A673 (cell line): ENCODE measurements at regions not wholly inside any gene's neighbourhood (a gene's known extent, or its start where the extent isn't known, plus 50 kb on each side); places are given as distances from the start of the nearest gene placed in this dataset.

Experiments used
- BruUV-seq: library from RNA; stranded (reverse); fragments of 400-500 nt; replicated peaks from 2 replicates; lab custom pipeline; 2021; lab: Mats Ljungman, UMichigan
- CTCF ChIA-PET: fragments of 300-600 bp; sonication (Branson Sonifier 250); formaldehyde crosslinking; loops from one replicate; lab custom pipeline; 2022; ENCODE audit warnings: antibody characterized with exemption; lab: Charles Lee
- POLR2A ChIA-PET: fragments of 300-600 bp; sonication (Branson Sonifier 250); formaldehyde crosslinking; loops from one replicate; lab custom pipeline; 2022; ENCODE audit warnings: antibody characterized with exemption; ENCODE audit not compliant: low non-redundant PET; lab: Charles Lee
- DNase-seq: peaks from one replicate; pipeline ENCODE4 v3.0.0-alpha.2; 2015; ENCODE audit warnings: low spot score
- H3K27ac ChIP-seq: fragments of 200-600 bp; sonication (generic); 2 replicates; pipeline ENCODE4 v1.5.1; 2016; ENCODE audit warnings: mixed run types, low read depth, mild to moderate bottlenecking, mixed read lengths, antibody characterized with exemption, low read length; ENCODE audit not compliant: poor library complexity, severe bottlenecking
- H3K27me3 ChIP-seq: fragments of 200-600 bp; sonication (generic); replicated peaks from 2 replicates; pipeline ENCODE4 v1.6.1; 2017; ENCODE audit warnings: mixed run types, low read depth, mild to moderate bottlenecking, mixed read lengths, antibody characterized with exemption, low read length; ENCODE audit not compliant: insufficient read depth, poor library complexity
- H3K36me3 ChIP-seq: fragments of 200-600 bp; sonication (generic); 2 replicates; pipeline ENCODE4 v1.6.1; 2016; ENCODE audit warnings: mixed run types, mild to moderate bottlenecking, mixed read lengths, antibody characterized with exemption, low read length; ENCODE audit not compliant: insufficient read depth, poor library complexity, severe bottlenecking
- H3K4me1 ChIP-seq: fragments of 200-600 bp; sonication (generic); 2 replicates; pipeline ENCODE4 v1.6.1; 2017; ENCODE audit warnings: mixed run types, mild to moderate bottlenecking, mixed read lengths, antibody characterized with exemption, low read length; ENCODE audit not compliant: insufficient read depth, poor library complexity, severe bottlenecking
- H3K4me3 ChIP-seq: fragments of 200-600 bp; sonication (generic); 2 replicates; pipeline ENCODE4 v1.5.1; 2016; ENCODE audit warnings: low read depth, mixed run types, mild to moderate bottlenecking, mixed read lengths, low read length; ENCODE audit not compliant: poor library complexity, severe bottlenecking
- H3K9me3 ChIP-seq: fragments of 200-600 bp; sonication (generic); 2 replicates; pipeline ENCODE4 v1.6.1; 2016; ENCODE audit warnings: mixed run types, low read depth, mild to moderate bottlenecking, mixed read lengths, antibody characterized with exemption, low read length; ENCODE audit not compliant: poor library complexity, severe bottlenecking
- EZH2 ChIP-seq: fragments of 200-600 bp; sonication (generic); IDR thresholded peaks from 2 replicates; pipeline ENCODE4 v1.6.1; 2017; ENCODE audit warnings: borderline replicate concordance, low read depth, mild to moderate bottlenecking, mixed read lengths, antibody characterized with exemption, low read length; ENCODE audit not compliant: poor library complexity, severe bottlenecking
- intact Hi-C: fragments of 100-400 bp; cut with micrococcal nuclease; formaldehyde crosslinking; loops from one replicate; pipeline ENCODE4 v1.10.0; 2022; ENCODE audit not compliant: unreplicated experiment
- TF ChIP-seq, protein P1 (sequence below): fragments of 300-800, 200-600 bp; sonication (generic); conservative IDR thresholded peaks from 2 replicates; pipeline ENCODE4 v1.5.1; 2017; ENCODE audit warnings: low read depth, mild to moderate bottlenecking, antibody characterized with exemption, low read length, moderate library complexity, mixed read lengths

DNA sequence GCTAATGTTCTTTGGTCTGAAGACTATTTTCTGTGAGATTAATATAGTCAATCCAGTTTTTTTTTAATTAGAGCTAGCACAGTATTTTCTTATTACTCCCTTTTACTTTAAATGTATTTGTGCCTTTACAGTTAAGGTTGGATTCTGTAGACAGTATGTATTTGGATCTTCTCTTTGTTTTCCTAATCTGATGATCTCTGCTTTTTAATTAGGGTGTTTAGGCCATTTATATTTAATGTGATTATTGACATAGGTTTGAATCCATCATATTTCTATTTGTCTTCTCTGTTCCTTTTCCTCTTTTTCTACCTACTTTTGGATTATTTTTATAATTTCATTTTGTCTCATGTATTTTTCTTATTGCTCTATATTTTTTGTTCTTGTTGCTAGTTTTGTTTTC is 437.7 kb downstream of the CPS1 start:
- H3K4me1 ChIP-seq = no peaks in the 10 kb centered on the region
- no peak overlapping the region for H3K4me3 ChIP-seq
- H3K9me3 ChIP-seq = peaks cover 4% of the 10 kb centered on the region
- no TSS peak for BruUV-seq
- intact Hi-C loops = no loop called here
- CTCF ChIA-PET = no interaction called here
- H3K27ac ChIP-seq = no peak overlapping the region
- POLR2A ChIA-PET = no interaction called here
- H3K27me3 ChIP-seq = no peaks in the 10 kb centered on the region
- DNase-seq = no peak
- no peaks in the 10 kb centered on the region for H3K36me3 ChIP-seq
- TF ChIP-seq EZH2 = no peak
- TF ChIP-seq, protein P1, sequence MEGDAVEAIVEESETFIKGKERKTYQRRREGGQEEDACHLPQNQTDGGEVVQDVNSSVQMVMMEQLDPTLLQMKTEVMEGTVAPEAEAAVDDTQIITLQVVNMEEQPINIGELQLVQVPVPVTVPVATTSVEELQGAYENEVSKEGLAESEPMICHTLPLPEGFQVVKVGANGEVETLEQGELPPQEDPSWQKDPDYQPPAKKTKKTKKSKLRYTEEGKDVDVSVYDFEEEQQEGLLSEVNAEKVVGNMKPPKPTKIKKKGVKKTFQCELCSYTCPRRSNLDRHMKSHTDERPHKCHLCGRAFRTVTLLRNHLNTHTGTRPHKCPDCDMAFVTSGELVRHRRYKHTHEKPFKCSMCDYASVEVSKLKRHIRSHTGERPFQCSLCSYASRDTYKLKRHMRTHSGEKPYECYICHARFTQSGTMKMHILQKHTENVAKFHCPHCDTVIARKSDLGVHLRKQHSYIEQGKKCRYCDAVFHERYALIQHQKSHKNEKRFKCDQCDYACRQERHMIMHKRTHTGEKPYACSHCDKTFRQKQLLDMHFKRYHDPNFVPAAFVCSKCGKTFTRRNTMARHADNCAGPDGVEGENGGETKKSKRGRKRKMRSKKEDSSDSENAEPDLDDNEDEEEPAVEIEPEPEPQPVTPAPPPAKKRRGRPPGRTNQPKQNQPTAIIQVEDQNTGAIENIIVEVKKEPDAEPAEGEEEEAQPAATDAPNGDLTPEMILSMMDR = no peak

DNA sequence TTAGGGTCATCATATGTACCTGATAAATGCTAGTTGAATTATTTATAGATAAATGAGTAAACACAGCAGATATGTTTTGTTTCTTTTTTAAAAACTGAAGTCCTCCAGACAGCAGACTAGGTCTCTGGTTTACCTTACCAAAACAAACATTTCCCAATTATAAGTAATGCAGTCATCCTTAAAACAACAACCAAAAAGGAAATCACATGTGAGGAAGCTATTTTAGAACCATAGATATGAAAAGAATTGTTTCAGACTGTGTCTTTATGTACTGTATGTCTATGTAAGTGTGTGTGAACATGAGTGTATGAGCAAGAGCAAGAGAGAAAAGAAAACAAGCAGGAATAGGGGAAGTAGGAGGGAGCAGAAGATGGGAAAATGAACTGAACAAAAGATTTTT is 441.0 kb downstream of the CPS1 start:
- no peaks in the 10 kb centered on the region for H3K27me3 ChIP-seq
- no peak for DNase-seq
- no TSS peak for BruUV-seq

DNA sequence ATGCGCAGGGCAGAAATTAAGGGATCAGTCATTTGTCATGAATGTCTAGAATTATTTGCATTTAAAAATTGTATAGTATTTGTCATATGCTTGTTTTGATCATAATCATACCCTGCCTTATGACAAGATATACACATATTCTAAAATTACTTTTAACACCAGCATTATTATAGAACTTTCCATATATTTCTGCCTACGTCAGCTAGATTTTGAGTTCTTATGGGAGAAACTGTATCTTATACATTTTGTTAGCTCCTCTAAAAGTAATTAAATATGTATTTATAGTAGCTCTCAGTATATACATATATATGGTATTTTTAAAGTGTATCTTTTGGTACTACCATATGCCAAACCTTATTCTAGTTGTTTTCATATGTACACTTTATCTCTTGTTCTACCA is 441.9 kb downstream of the CPS1 start:
- DNase-seq = no peak
- POLR2A ChIA-PET = no interaction called here
- H3K27me3 ChIP-seq = no peaks in the 10 kb centered on the region
- no peaks in the 10 kb centered on the region for H3K4me1 ChIP-seq
- no peak overlapping the region for H3K4me3 ChIP-seq
- peaks cover 4% of the 10 kb centered on the region for H3K9me3 ChIP-seq
- intact Hi-C loops = no loop called here
- CTCF ChIA-PET = no interaction called here
- no peak overlapping the region for H3K27ac ChIP-seq
- no peaks in the 10 kb centered on the region for H3K36me3 ChIP-seq
- TF ChIP-seq EZH2 = no peak
- TF ChIP-seq, protein P1 = no peak
- no TSS peak for BruUV-seq

More for the DNA sequence above, 441.0 kb downstream of the CPS1 start:
- ChIA-PET CTCF (no interaction called here), POLR2A (no interaction called here)
- H3K4me1 ChIP-seq = no peaks in the 10 kb centered on the region
- H3K36me3 ChIP-seq = no peaks in the 10 kb centered on the region
- TF ChIP-seq EZH2 = no peak
- TF ChIP-seq, protein P1 = no peak
- intact Hi-C loops = no loop called here
- peaks cover 4% of the 10 kb centered on the region for H3K9me3 ChIP-seq
- no peak overlapping the region for H3K4me3 ChIP-seq
- H3K27ac ChIP-seq = no peak overlapping the region
